ENCODE measurements at regions not wholly inside any gene's neighbourhood (a gene's known extent, or its start where the extent isn't known, plus 50 kb on each side); places are given as distances from the start of the nearest gene placed in this dataset.

DNA sequence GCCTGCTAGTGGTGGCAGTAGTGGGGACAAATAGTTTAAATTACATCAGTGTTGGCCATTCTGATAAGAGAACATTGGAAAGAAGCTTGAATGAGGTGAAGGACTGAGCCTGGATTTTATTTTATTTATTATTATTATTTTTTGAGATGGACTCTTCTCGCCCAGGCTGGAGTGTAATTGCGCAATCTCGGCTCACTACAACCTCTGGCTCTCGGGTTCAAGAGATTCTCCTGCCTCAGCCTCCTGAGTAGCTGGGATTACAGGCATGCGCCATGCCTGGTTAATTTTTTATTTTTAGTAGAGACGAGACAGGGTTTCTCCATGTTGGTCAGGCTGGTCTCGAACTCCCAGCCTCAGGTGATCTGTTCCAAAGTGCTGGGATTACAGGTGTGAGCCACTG is 739.4 kb downstream of the AACS start:
- TF ChIP-seq, protein P1, sequence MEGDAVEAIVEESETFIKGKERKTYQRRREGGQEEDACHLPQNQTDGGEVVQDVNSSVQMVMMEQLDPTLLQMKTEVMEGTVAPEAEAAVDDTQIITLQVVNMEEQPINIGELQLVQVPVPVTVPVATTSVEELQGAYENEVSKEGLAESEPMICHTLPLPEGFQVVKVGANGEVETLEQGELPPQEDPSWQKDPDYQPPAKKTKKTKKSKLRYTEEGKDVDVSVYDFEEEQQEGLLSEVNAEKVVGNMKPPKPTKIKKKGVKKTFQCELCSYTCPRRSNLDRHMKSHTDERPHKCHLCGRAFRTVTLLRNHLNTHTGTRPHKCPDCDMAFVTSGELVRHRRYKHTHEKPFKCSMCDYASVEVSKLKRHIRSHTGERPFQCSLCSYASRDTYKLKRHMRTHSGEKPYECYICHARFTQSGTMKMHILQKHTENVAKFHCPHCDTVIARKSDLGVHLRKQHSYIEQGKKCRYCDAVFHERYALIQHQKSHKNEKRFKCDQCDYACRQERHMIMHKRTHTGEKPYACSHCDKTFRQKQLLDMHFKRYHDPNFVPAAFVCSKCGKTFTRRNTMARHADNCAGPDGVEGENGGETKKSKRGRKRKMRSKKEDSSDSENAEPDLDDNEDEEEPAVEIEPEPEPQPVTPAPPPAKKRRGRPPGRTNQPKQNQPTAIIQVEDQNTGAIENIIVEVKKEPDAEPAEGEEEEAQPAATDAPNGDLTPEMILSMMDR (IDR thresholded peaks at IDR 0.05; ENCODE audit: extremely low read depth in 1 of 2, insufficient read depth in 1 of 2, low read depth in 1 of 2, low read length in 2 of 2): no peak
- TF ChIP-seq POLR2A (IDR thresholded peaks at IDR 0.05; ENCODE audit: low read depth, low read length) (no peak), EZH2 (IDR thresholded peaks at IDR 0.05; ENCODE audit: borderline replicate concordance, low read depth, low read length, severe bottlenecking) (no peak), POLR2AphosphoS5 (IDR thresholded peaks at IDR 0.05; ENCODE audit: insufficient read depth, low read depth, low read length) (no peak)
- TF ChIP-seq, protein P2, sequence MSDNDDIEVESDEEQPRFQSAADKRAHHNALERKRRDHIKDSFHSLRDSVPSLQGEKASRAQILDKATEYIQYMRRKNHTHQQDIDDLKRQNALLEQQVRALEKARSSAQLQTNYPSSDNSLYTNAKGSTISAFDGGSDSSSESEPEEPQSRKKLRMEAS (IDR thresholded peaks at IDR 0.05; ENCODE audit: insufficient read depth, insufficient read length): no peak

Data from endothelial cell of umbilical vein (primary cell).